PC-3 (cell line): ENCODE measurements at regions not wholly inside any gene's neighbourhood (a gene's known extent, or its start where the extent isn't known, plus 50 kb on each side); places are given as distances from the start of the nearest gene placed in this dataset.

Experiments used
- ATAC-seq: fragments of 200-7000 bp; cut with Tn5 transposase; 2 replicates; pipeline ENCODE4 v1.9.1; 2020; ENCODE audit warnings: mild to moderate bottlenecking, moderate library complexity
- BruUV-seq: library from RNA; stranded (reverse); fragments of 400-500 nt; replicated peaks from 2 replicates; lab custom pipeline; 2021; lab: Mats Ljungman, UMichigan
- CTCF ChIA-PET: fragments of 300-600 bp; sonication (Branson Sonifier 250); formaldehyde crosslinking; loops from one replicate; lab custom pipeline; 2022; ENCODE audit warnings: antibody characterized with exemption; lab: Charles Lee
- POLR2A ChIA-PET: fragments of 300-600 bp; sonication (Branson Sonifier 250); formaldehyde crosslinking; loops from one replicate; lab custom pipeline; 2022; ENCODE audit warnings: antibody characterized with exemption; ENCODE audit not compliant: unreplicated experiment; lab: Charles Lee
- DNase-seq: peaks from one replicate; pipeline ENCODE4 v3.0.0-alpha.2; 2015
- H2AFZ ChIP-seq: fragments of 300-600 bp; sonication (generic); 2 replicates; pipeline ENCODE4 v1.6.0; 2016; ENCODE audit warnings: antibody characterized with exemption, low read length
- H3F3A ChIP-seq: fragments of 300-600 bp; sonication (generic); one replicate; pipeline ENCODE4 v1.6.0; 2017; ENCODE audit warnings: antibody characterized with exemption, low read length, control low read depth, mild to moderate bottlenecking; ENCODE audit not compliant: unreplicated experiment
- H3K27ac ChIP-seq: fragments of 300-600 bp; sonication (generic); 2 replicates; pipeline ENCODE4 v1.5.1; 2016; ENCODE audit warnings: mild to moderate bottlenecking, low read length
- H3K27me3 ChIP-seq: fragments of 300-600 bp; sonication (generic); 2 replicates; pipeline ENCODE4 v1.6.1; 2016; ENCODE audit warnings: low read length, mixed read lengths
- H3K36me3 ChIP-seq: fragments of 300-600 bp; sonication (generic); 2 replicates; pipeline ENCODE4 v1.6.1; 2016; ENCODE audit warnings: low read depth, mixed run types, low read length, mixed read lengths
- H3K4me1 ChIP-seq: fragments of 300-600 bp; sonication (generic); 2 replicates; pipeline ENCODE4 v1.5.1; 2016; ENCODE audit warnings: low read length; ENCODE audit not compliant: insufficient read depth
- H3K4me2 ChIP-seq: fragments of 300-600 bp; sonication (generic); 2 replicates; pipeline ENCODE4 v1.6.0; 2016; ENCODE audit warnings: low read length
- H3K4me3 ChIP-seq: fragments of 300-600 bp; sonication (generic); 2 replicates; pipeline ENCODE4 v1.5.1; 2016; ENCODE audit warnings: mild to moderate bottlenecking, low read length, mixed read lengths
- H3K79me2 ChIP-seq: fragments of 300-600 bp; sonication (generic); 2 replicates; pipeline ENCODE4 v1.6.1; 2017; ENCODE audit warnings: low read length, mixed read lengths
- H3K9ac ChIP-seq: fragments of 300-600 bp; sonication (generic); 2 replicates; pipeline ENCODE4 v1.6.0; 2016; ENCODE audit warnings: mild to moderate bottlenecking, low read length
- H3K9me2 ChIP-seq: fragments of 300-600 bp; sonication (generic); replicated peaks from 2 replicates; pipeline ENCODE4 v1.6.1; 2016; ENCODE audit warnings: mixed run types, low read length, mixed read lengths
- H3K9me3 ChIP-seq: fragments of 300-600 bp; sonication (generic); 2 replicates; pipeline ENCODE4 v1.6.1; 2016; ENCODE audit warnings: low read length, mixed read lengths
- H4K20me1 ChIP-seq: fragments of 300-600 bp; sonication (generic); 2 replicates; pipeline ENCODE4 v1.6.1; 2016; ENCODE audit warnings: low read length, mixed read lengths
- EZH2 ChIP-seq: fragments of 300-600 bp; sonication (generic); IDR thresholded peaks from one replicate; pipeline ENCODE4 v1.6.1; 2017; ENCODE audit warnings: antibody characterized with exemption, mild to moderate bottlenecking, low read length; ENCODE audit not compliant: unreplicated experiment
- EZH2phosphoT487 ChIP-seq: fragments of 300-600 bp; sonication (generic); IDR thresholded peaks from 2 replicates; pipeline ENCODE4 v1.6.1; 2018; ENCODE audit warnings: mild to moderate bottlenecking, antibody characterized with exemption, low read length, borderline replicate concordance
- intact Hi-C: fragments of 100-400 bp; cut with micrococcal nuclease; formaldehyde crosslinking; loops from 2 replicates; pipeline ENCODE4 v1.9.0; 2023
- TF ChIP-seq, protein P1 (sequence below): fragments of 300-600 bp; sonication (generic); conservative IDR thresholded peaks from 2 replicates; pipeline ENCODE4 v1.5.1; 2017; ENCODE audit warnings: antibody characterized with exemption, low read depth, mild to moderate bottlenecking, low read length

DNA sequence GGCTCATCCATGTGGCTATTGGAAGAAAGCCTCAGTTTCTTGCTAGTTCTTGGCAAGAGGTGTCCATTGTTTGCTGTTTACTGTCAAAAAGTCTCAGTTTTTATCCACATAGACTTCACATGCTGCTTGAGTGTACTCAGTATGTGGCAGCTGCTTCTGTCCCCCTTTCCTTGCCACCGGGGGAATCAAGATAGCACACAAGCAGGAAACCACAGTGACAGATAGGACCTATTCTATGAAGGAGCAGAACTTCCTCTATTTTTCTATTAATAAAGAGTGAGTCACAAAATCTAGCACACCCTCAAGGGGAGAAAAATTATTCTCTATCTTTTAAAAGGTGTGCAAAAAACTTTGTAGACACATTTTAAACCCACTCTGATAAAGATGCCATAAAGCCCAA is 121.4 kb upstream of the GMNC start:
- Histone ChIP-seq H3K9me3 (no peaks in the 10 kb centered on the region), H3K36me3 (no peaks in the 10 kb centered on the region), H3K4me2 (no peak overlapping the region), H3K9me2 (no peaks in the 10 kb centered on the region), H3K9ac (no peak overlapping the region), H3F3A (no peaks in the 10 kb centered on the region), H3K4me1 (no peaks in the 10 kb centered on the region), H3K4me3 (no peak overlapping the region), H2AFZ (peak overlapping the region; percentile 11; the same call in 1 of the 2 replicates), H3K79me2 (no peaks in the 10 kb centered on the region), H3K27me3 (no peaks in the 10 kb centered on the region), H4K20me1 (no peaks in the 10 kb centered on the region), H3K27ac (no peak overlapping the region)
- ATAC-seq (peak; percentile 22; the same call in 1 of the 2 replicates), DNase-seq (no peak)
- TF ChIP-seq EZH2 = no peak
- TF ChIP-seq, protein P1, sequence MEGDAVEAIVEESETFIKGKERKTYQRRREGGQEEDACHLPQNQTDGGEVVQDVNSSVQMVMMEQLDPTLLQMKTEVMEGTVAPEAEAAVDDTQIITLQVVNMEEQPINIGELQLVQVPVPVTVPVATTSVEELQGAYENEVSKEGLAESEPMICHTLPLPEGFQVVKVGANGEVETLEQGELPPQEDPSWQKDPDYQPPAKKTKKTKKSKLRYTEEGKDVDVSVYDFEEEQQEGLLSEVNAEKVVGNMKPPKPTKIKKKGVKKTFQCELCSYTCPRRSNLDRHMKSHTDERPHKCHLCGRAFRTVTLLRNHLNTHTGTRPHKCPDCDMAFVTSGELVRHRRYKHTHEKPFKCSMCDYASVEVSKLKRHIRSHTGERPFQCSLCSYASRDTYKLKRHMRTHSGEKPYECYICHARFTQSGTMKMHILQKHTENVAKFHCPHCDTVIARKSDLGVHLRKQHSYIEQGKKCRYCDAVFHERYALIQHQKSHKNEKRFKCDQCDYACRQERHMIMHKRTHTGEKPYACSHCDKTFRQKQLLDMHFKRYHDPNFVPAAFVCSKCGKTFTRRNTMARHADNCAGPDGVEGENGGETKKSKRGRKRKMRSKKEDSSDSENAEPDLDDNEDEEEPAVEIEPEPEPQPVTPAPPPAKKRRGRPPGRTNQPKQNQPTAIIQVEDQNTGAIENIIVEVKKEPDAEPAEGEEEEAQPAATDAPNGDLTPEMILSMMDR = no peak
- no peak for TF ChIP-seq EZH2phosphoT487
- ChIA-PET CTCF (no interaction called here), POLR2A (no interaction called here)
- intact Hi-C loops = no loop called here
- BruUV-seq = no TSS peak

GRCh38 chr3:190973771-190974170 is 111.3 kb upstream of the GMNC start:
- no peak overlapping the region for H3K9ac ChIP-seq
- H3F3A ChIP-seq = no peaks in the 10 kb centered on the region
- intact Hi-C loops = no loop called here
- H3K9me3 ChIP-seq = no peaks in the 10 kb centered on the region
- no peaks in the 10 kb centered on the region for H3K27me3 ChIP-seq
- DNase-seq (no peak), ATAC-seq (no peak)
- TF ChIP-seq EZH2phosphoT487 = no peak
- TF ChIP-seq EZH2 = no peak
- TF ChIP-seq, protein P1 = no peak
- H3K4me3 ChIP-seq = no peak overlapping the region
- no peaks in the 10 kb centered on the region for H3K36me3 ChIP-seq
- H3K27ac ChIP-seq = no peak overlapping the region
- no peak overlapping the region for H2AFZ ChIP-seq
- H3K9me2 ChIP-seq = no peaks in the 10 kb centered on the region
- H3K4me2 ChIP-seq = no peak overlapping the region
- ChIA-PET POLR2A (interaction anchor here (0.6 kb wide), 1 partner anchor 74 kb away, joined by 5 read pairs; no protein-coding TSS in a partner anchor), CTCF (no interaction called here)
- no peaks in the 10 kb centered on the region for H4K20me1 ChIP-seq
- H3K79me2 ChIP-seq = no peaks in the 10 kb centered on the region
- H3K4me1 ChIP-seq = peaks cover 7% of the 10 kb centered on the region; the same call in 1 of the 2 replicates
- no TSS peak for BruUV-seq

- H3K36me3 ChIP-seq = no peaks in the 10 kb centered on the region
- H3K9me2 ChIP-seq = no peaks in the 10 kb centered on the region
- no peaks in the 10 kb centered on the region for H4K20me1 ChIP-seq
- no peak for TF ChIP-seq EZH2phosphoT487
- no peak for TF ChIP-seq EZH2
- TF ChIP-seq, protein P1 = no peak
- ChIA-PET CTCF (no interaction called here), POLR2A (no interaction called here)
- no peak overlapping the region for H3K4me2 ChIP-seq
- BruUV-seq = no TSS peak
- peak; percentile 85 for ATAC-seq
- no peak overlapping the region for H3K9ac ChIP-seq
- no peaks in the 10 kb centered on the region for H3K79me2 ChIP-seq
- no peaks in the 10 kb centered on the region for H3K27me3 ChIP-seq
- no peak overlapping the region for H3K4me3 ChIP-seq
- intact Hi-C loops = no loop called here
- H3K4me1 ChIP-seq = peaks cover 7% of the 10 kb centered on the region; the same call in 1 of the 2 replicates
- peak; percentile 63 for DNase-seq
- H3F3A ChIP-seq = no peaks in the 10 kb centered on the region
- H3K9me3 ChIP-seq = no peaks in the 10 kb centered on the region
- no peak overlapping the region for H3K27ac ChIP-seq
- H2AFZ ChIP-seq = no peak overlapping the region
Measured at GRCh38 chr3:190972840-190973270, 110.4 kb upstream of the GMNC start.
